ENCODE measurements at regions not wholly inside any gene's neighbourhood (a gene's known extent, or its start where the extent isn't known, plus 50 kb on each side); places are given as distances from the start of the nearest gene placed in this dataset.

- CTCF ChIA-PET (ENCODE audit: partially characterized antibody), result no interaction called here
- Mint-ChIP-seq H3K27ac (no peak overlapping the region), H3K9me3 (peaks cover 0 to 4% (median 2%) of the 10 kb centered on the region in 8 donors), H3K4me1 (no peaks in the 10 kb centered on the region), H3K4me3 (no peak overlapping the region), H3K27me3 (peaks cover 1 to 2% of the 10 kb centered on the region in 2 donors), H3K36me3 (no peaks in the 10 kb centered on the region)
- H3K4me1 ChIP-seq (ENCODE audit: insufficient read depth, low read length), result no peaks in the 10 kb centered on the region
- no peak overlapping the region for H3K4me3 ChIP-seq (ENCODE audit: low read length in 2 of 2)
- no peaks in the 10 kb centered on the region for H3K36me3 ChIP-seq (ENCODE audit: insufficient read depth, low read length)
- H3K27me3 ChIP-seq (ENCODE audit: insufficient read depth, low read length), result no peaks in the 10 kb centered on the region
- no peak overlapping the region for H3K27ac ChIP-seq (ENCODE audit: low read depth, low read length)
- POLR2A ChIA-PET (ENCODE audit: partially characterized antibody), result no interaction called here
- no peaks in the 10 kb centered on the region for H3K9me3 ChIP-seq (ENCODE audit: control insufficient read depth in 1 of 2, low read length in 2 of 2)
- intact Hi-C loops (cut with micrococcal nuclease), result no loop called here
- DNase-seq, result no peak
Measured at GRCh38 chr1:88284666-88285366, 399.3 kb upstream of the PKN2 start.

DNA sequence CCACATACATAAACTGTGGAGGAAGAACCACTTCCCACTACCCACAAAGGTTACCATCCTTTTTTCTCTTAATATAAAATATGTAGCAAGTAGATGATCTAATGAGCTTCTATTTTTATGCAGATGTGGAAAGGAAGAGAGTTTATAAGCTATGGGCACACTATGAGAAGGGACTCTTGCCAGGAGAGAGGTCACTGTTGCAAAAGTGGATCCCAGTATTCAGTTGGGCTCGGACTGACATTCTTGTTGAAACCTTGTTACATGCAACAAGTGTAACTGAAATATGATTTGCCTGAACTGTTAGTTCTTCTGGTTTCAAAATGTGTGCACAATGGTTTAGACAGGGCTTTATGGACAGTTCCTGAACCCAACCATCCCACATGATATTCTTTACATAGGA, 397.4 kb upstream of the PKN2 start:
- POLR2A ChIA-PET (ENCODE audit: partially characterized antibody), result no interaction called here
- intact Hi-C loops (cut with micrococcal nuclease), result no loop called here

GRCh38 chr1:88288571-88288970, 395.5 kb upstream of the PKN2 start:
- intact Hi-C loops (cut with micrococcal nuclease), result no loop called here
- CTCF ChIA-PET (ENCODE audit: partially characterized antibody), result no interaction called here
- H3K9me3 Mint-ChIP-seq, result peaks cover 0 to 4% (median 2%) of the 10 kb centered on the region in 8 donors

More for the DNA sequence above, 397.4 kb upstream of the PKN2 start:
- peaks cover 0 to 4% (median 2%) of the 10 kb centered on the region in 8 donors for H3K9me3 Mint-ChIP-seq
- Histone ChIP-seq H3K27ac (ENCODE audit: low read depth, low read length) (no peak overlapping the region), H3K4me3 (ENCODE audit: low read length in 2 of 2) (no peak overlapping the region), H3K4me1 (ENCODE audit: insufficient read depth, low read length) (no peaks in the 10 kb centered on the region), H3K9me3 (ENCODE audit: control insufficient read depth in 1 of 2, low read length in 2 of 2) (no peaks in the 10 kb centered on the region), H3K27me3 (ENCODE audit: insufficient read depth, low read length) (no peaks in the 10 kb centered on the region), H3K36me3 (ENCODE audit: insufficient read depth, low read length) (no peaks in the 10 kb centered on the region)
- CTCF ChIA-PET (ENCODE audit: partially characterized antibody), result no interaction called here
- no peaks in the 10 kb centered on the region for H3K4me1 Mint-ChIP-seq
- no peaks in the 10 kb centered on the region for H3K36me3 Mint-ChIP-seq
- no peak overlapping the region for H3K4me3 Mint-ChIP-seq
- DNase-seq, result no peak
- H3K27me3 Mint-ChIP-seq, result peaks cover 1 to 2% of the 10 kb centered on the region in 2 donors
- no peak overlapping the region for H3K27ac Mint-ChIP-seq

GRCh38 chr1:88289401-88290102, 394.5 kb upstream of the PKN2 start:
- no peak for DNase-seq
- H3K36me3 Mint-ChIP-seq, result no peaks in the 10 kb centered on the region
- peaks cover under 1 to 4% of the 10 kb centered on the region in 2 donors for H3K27me3 Mint-ChIP-seq
- POLR2A ChIA-PET (ENCODE audit: partially characterized antibody), result no interaction called here
- H3K27ac Mint-ChIP-seq, result no peak overlapping the region
- H3K27me3 ChIP-seq (ENCODE audit: insufficient read depth, low read length), result no peaks in the 10 kb centered on the region
- H3K36me3 ChIP-seq (ENCODE audit: insufficient read depth, low read length), result no peaks in the 10 kb centered on the region
- H3K4me3 ChIP-seq (ENCODE audit: low read length in 2 of 2), result no peak overlapping the region
- H3K9me3 ChIP-seq (ENCODE audit: control insufficient read depth in 1 of 2, low read length in 2 of 2), result no peaks in the 10 kb centered on the region
- CTCF ChIA-PET (ENCODE audit: partially characterized antibody), result no interaction called here
- H3K4me1 ChIP-seq (ENCODE audit: insufficient read depth, low read length), result no peaks in the 10 kb centered on the region
- no peak overlapping the region for H3K27ac ChIP-seq (ENCODE audit: low read depth, low read length)
- intact Hi-C loops (cut with micrococcal nuclease), result no loop called here
- peaks cover 0 to 4% (median 1%) of the 10 kb centered on the region in 8 donors for H3K9me3 Mint-ChIP-seq
- H3K4me3 Mint-ChIP-seq, result no peak overlapping the region
- no peaks in the 10 kb centered on the region for H3K4me1 Mint-ChIP-seq

More at GRCh38 chr1:88288571-88288970, 395.5 kb upstream of the PKN2 start:
- Histone ChIP-seq H3K4me1 (ENCODE audit: insufficient read depth, low read length) (no peaks in the 10 kb centered on the region), H3K9me3 (ENCODE audit: control insufficient read depth in 1 of 2, low read length in 2 of 2) (no peaks in the 10 kb centered on the region), H3K4me3 (ENCODE audit: low read length in 2 of 2) (no peak overlapping the region), H3K27me3 (ENCODE audit: insufficient read depth, low read length) (no peaks in the 10 kb centered on the region), H3K36me3 (ENCODE audit: insufficient read depth, low read length) (no peaks in the 10 kb centered on the region), H3K27ac (ENCODE audit: low read depth, low read length) (no peak overlapping the region)
- Mint-ChIP-seq H3K27me3 (peaks cover 2 to 3% of the 10 kb centered on the region in 2 donors), H3K4me3 (no peak overlapping the region), H3K36me3 (no peaks in the 10 kb centered on the region), H3K4me1 (no peaks in the 10 kb centered on the region), H3K27ac (peak overlapping the region in 1 of 7 donors; percentile 44)
- DNase-seq, result no peak
- POLR2A ChIA-PET (ENCODE audit: partially characterized antibody), result no interaction called here

DNA sequence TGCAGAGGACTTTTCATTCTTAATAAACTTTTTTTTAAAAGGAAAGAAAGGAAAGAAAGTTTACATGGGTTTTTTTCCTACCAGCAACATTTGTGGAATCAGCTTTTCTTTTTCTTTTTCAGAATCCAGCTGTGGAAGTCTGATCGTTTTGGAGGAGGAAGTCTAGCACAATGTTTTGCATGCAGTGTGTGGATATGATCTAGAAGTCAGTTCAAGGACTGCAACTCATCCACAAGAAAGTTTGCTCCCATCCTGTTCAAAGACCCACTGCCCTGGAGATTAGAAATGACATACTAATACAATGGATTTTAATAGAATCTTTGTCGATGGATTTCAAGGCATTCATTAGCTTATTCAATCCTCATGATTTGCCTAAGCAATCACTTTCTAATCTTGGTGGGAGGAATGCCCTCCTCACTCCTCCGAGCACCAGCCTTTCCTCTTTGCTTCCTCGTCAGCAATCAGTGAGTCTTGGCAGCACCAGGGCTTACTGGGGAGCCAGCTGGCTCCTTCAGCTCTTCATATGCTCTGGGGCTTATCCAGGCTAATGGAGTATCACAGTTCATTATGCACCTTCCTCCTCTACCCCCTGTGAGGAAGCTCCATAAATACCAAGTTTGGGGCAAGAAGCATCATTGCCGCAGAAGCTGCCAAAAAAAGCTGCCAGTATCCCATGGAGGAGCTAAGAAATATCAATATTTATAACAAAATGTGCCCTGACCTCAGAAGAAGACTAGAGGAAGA, 392.3 kb upstream of the PKN2 start:
- no peaks in the 10 kb centered on the region for H3K9me3 ChIP-seq (ENCODE audit: control insufficient read depth in 1 of 2, low read length in 2 of 2)
- ChIA-PET POLR2A (ENCODE audit: partially characterized antibody) (no interaction called here), CTCF (ENCODE audit: partially characterized antibody) (no interaction called here)
- H3K36me3 ChIP-seq (ENCODE audit: insufficient read depth, low read length), result no peaks in the 10 kb centered on the region
- no peaks in the 10 kb centered on the region for H3K4me1 ChIP-seq (ENCODE audit: insufficient read depth, low read length)
- DNase-seq, result no peak
- Mint-ChIP-seq H3K36me3 (no peaks in the 10 kb centered on the region), H3K4me3 (no peak overlapping the region), H3K4me1 (no peaks in the 10 kb centered on the region), H3K27ac (no peak overlapping the region), H3K27me3 (peaks cover 0 to 6% of the 10 kb centered on the region in 2 donors), H3K9me3 (peaks cover 0 to 4% (median 0%) of the 10 kb centered on the region in 8 donors)
- H3K27me3 ChIP-seq (ENCODE audit: insufficient read depth, low read length), result no peaks in the 10 kb centered on the region
- no peak overlapping the region for H3K27ac ChIP-seq (ENCODE audit: low read depth, low read length)
- intact Hi-C loops (cut with micrococcal nuclease), result no loop called here
- no peak overlapping the region for H3K4me3 ChIP-seq (ENCODE audit: low read length in 2 of 2)

DNA sequence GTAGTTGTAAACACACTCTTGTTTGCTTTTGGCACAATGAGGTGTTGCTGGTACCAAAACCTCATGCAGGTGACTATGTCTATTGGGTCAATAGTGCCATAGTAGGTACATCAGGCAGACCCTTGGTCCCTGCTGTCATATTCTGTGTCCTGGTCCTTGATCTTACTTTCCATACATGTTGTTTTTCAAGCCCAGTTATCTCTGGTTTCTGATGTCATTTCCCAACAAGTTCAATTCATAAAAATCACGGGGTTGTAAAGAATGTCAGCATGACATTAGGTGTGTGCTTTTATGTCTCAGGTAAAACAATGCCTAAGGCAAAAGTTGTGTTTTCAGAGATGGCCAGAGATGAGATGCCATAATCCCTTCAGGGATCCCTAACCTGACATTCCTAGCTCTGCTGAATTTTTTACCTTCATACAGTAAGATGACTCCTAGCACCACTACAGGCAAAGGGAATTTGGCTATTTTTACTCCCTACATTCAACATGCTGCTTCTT, 390.3 kb upstream of the PKN2 start:
- DNase-seq, result no peak
- H3K4me1 ChIP-seq (ENCODE audit: insufficient read depth, low read length), result no peaks in the 10 kb centered on the region
- no peak overlapping the region for H3K27ac Mint-ChIP-seq
- H3K4me1 Mint-ChIP-seq, result no peaks in the 10 kb centered on the region
- H3K27me3 ChIP-seq (ENCODE audit: insufficient read depth, low read length), result no peaks in the 10 kb centered on the region
- no peaks in the 10 kb centered on the region for H3K36me3 Mint-ChIP-seq
- no peaks in the 10 kb centered on the region for H3K9me3 ChIP-seq (ENCODE audit: control insufficient read depth in 1 of 2, low read length in 2 of 2)
- POLR2A ChIA-PET (ENCODE audit: partially characterized antibody), result no interaction called here
- intact Hi-C loops (cut with micrococcal nuclease), result no loop called here
- H3K9me3 Mint-ChIP-seq, result peaks cover 0 to 4% (median 0%) of the 10 kb centered on the region in 8 donors
- H3K27me3 Mint-ChIP-seq, result peaks cover 0 to 8% of the 10 kb centered on the region in 2 donors
- H3K36me3 ChIP-seq (ENCODE audit: insufficient read depth, low read length), result no peaks in the 10 kb centered on the region
- no peak overlapping the region for H3K4me3 ChIP-seq (ENCODE audit: low read length in 2 of 2)
- CTCF ChIA-PET (ENCODE audit: partially characterized antibody), result no interaction called here
- no peak overlapping the region for H3K27ac ChIP-seq (ENCODE audit: low read depth, low read length)
- H3K4me3 Mint-ChIP-seq, result no peak overlapping the region

GRCh38 chr1:88296227-88296626, 387.8 kb upstream of the PKN2 start:
- POLR2A ChIA-PET (ENCODE audit: partially characterized antibody), result no interaction called here
- no peaks in the 10 kb centered on the region for H3K36me3 ChIP-seq (ENCODE audit: insufficient read depth, low read length)
- no peaks in the 10 kb centered on the region for H3K27me3 ChIP-seq (ENCODE audit: insufficient read depth, low read length)
- no peak for DNase-seq
- Mint-ChIP-seq H3K36me3 (no peaks in the 10 kb centered on the region), H3K27me3 (peaks cover 0 to 7% of the 10 kb centered on the region in 2 donors), H3K4me1 (no peaks in the 10 kb centered on the region), H3K9me3 (peaks cover 0 to 2% (median 0%) of the 10 kb centered on the region in 8 donors), H3K27ac (no peak overlapping the region), H3K4me3 (no peak overlapping the region)
- H3K9me3 ChIP-seq (ENCODE audit: control insufficient read depth in 1 of 2, low read length in 2 of 2), result no peaks in the 10 kb centered on the region
- CTCF ChIA-PET (ENCODE audit: partially characterized antibody), result no interaction called here
- H3K27ac ChIP-seq (ENCODE audit: low read depth, low read length), result no peak overlapping the region
- H3K4me1 ChIP-seq (ENCODE audit: insufficient read depth, low read length), result no peaks in the 10 kb centered on the region
- no peak overlapping the region for H3K4me3 ChIP-seq (ENCODE audit: low read length in 2 of 2)
- intact Hi-C loops (cut with micrococcal nuclease), result no loop called here

All from CD4-positive, alpha-beta memory T cell (primary cell).